ENCODE measurements at regions not wholly inside any gene's neighbourhood (a gene's known extent, or its start where the extent isn't known, plus 50 kb on each side); places are given as distances from the start of the nearest gene placed in this dataset.
"Not testable (repeated sequence)": the region's sequence is repeated elsewhere in the genome, so short reads cannot be mapped to it uniquely, and the experiment has no call there.

GRCh38 chr7:109616551-109617069 is 1046.9 kb downstream of the DNAJB9 start:
- no peak for DNase-seq

GRCh38 chr7:109622320-109622719 is 1052.6 kb downstream of the DNAJB9 start:
- DNase-seq = no peak

- not testable (repeated sequence) for DNase-seq
These were observed 1063.2 kb downstream of the DNAJB9 start for GRCh38 chr7:109632890-109633289.

- no peak for DNase-seq
These were observed 1065.7 kb downstream of the DNAJB9 start for GRCh38 chr7:109635374-109635773.

- DNase-seq = no peak
These were observed 1067.8 kb downstream of the DNAJB9 start for GRCh38 chr7:109637428-109637990.

GRCh38 chr7:109638321-109638720 is 1068.6 kb downstream of the DNAJB9 start:
- no peak for DNase-seq

- no peak for DNase-seq
These were observed 1069.9 kb downstream of the DNAJB9 start for GRCh38 chr7:109639561-109639960.

- no peak for DNase-seq
These were observed 1071.8 kb downstream of the DNAJB9 start for GRCh38 chr7:109641445-109641844.

GRCh38 chr7:109646124-109646523 is 1076.5 kb downstream of the DNAJB9 start:
- no peak for DNase-seq

GRCh38 chr7:109646594-109646993 is 1076.9 kb downstream of the DNAJB9 start:
- not testable (repeated sequence) for DNase-seq

GRCh38 chr7:109647263-109647662 is 1077.6 kb downstream of the DNAJB9 start:
- DNase-seq = not testable (repeated sequence)

- no peak for DNase-seq
These were observed 1089.6 kb downstream of the DNAJB9 start for GRCh38 chr7:109659261-109659660.

GRCh38 chr7:109660401-109660800 is 1090.7 kb downstream of the DNAJB9 start:
- DNase-seq = no peak

GRCh38 chr7:109663806-109664205 is 1094.1 kb downstream of the DNAJB9 start:
- no peak for DNase-seq

GRCh38 chr7:109687269-109687668 is 1117.6 kb downstream of the DNAJB9 start:
- DNase-seq = not testable (repeated sequence)

GRCh38 chr7:109692613-109693012 is 1122.9 kb downstream of the DNAJB9 start:
- DNase-seq = not testable (repeated sequence)

GRCh38 chr7:109694149-109695071 is 1124.7 kb downstream of the DNAJB9 start:
- DNase-seq = no peak

- no peak for DNase-seq
These were observed 1125.7 kb downstream of the DNAJB9 start for GRCh38 chr7:109695419-109695818.

GRCh38 chr7:109696723-109697122 is 1127.0 kb downstream of the DNAJB9 start:
- DNase-seq = no peak

GRCh38 chr7:109699661-109700060 is 1130.0 kb downstream of the DNAJB9 start:
- DNase-seq = no peak

GRCh38 chr7:109713366-109713765 is 1143.7 kb downstream of the DNAJB9 start:
- DNase-seq = no peak

- DNase-seq = not testable (repeated sequence)
These were observed 1149.7 kb downstream of the DNAJB9 start for GRCh38 chr7:109719359-109719758.

- DNase-seq = no peak
These were observed 1164.9 kb downstream of the DNAJB9 start for GRCh38 chr7:109734601-109735000.

Data from nucleus accumbens (tissue), 56 donors.